ENCODE measurements at regions not wholly inside any gene's neighbourhood (a gene's known extent, or its start where the extent isn't known, plus 50 kb on each side); places are given as distances from the start of the nearest gene placed in this dataset.

- 0 out of 2 replicates have a peak, but pooled peaks have one; percentile 16 for TF ChIP-seq MEF2A (IDR thresholded peaks at IDR 0.05; ENCODE audit: control insufficient read depth, low read depth, low read length)
- TF ChIP-seq FOXM1 (IDR thresholded peaks at IDR 0.05; ENCODE audit: low read depth): peak; percentile 21; the same call in 1 of the 2 replicates
- TF ChIP-seq FOXM1 (CRISPR knock-in tag; IDR thresholded peaks at IDR 0.05; ENCODE audit: low read depth): no peak
- TF ChIP-seq ZNF175 (CRISPR knock-in tag; IDR thresholded peaks at IDR 0.05; ENCODE audit: low read depth): no peak
- TF ChIP-seq TAL1 (IDR thresholded peaks at IDR 0.05): peak; percentile 79
- peak; percentile 71 for TF ChIP-seq PKNOX1 (IDR thresholded peaks at IDR 0.05)
- peak; percentile 84 for TF ChIP-seq ATF7 (IDR thresholded peaks at IDR 0.05)
- TF ChIP-seq EP300 (IDR thresholded peaks at IDR 0.05; ENCODE audit: low read length): peak; percentile 69
- no peak for TF ChIP-seq ZNF282 (CRISPR knock-in tag; IDR thresholded peaks at IDR 0.05)
- TF ChIP-seq TCF3 (CRISPR knock-in tag; IDR thresholded peaks at IDR 0.05): peak; percentile 70
- TF ChIP-seq JUN (IDR thresholded peaks at IDR 0.05; ENCODE audit: borderline replicate concordance, low read depth, low read length): peak; percentile 56; the same call in 1 of the 2 replicates
- no peak for TF ChIP-seq JUN (CRISPR knock-in tag; IDR thresholded peaks at IDR 0.05; ENCODE audit: borderline replicate concordance)
- TF ChIP-seq, protein P1, sequence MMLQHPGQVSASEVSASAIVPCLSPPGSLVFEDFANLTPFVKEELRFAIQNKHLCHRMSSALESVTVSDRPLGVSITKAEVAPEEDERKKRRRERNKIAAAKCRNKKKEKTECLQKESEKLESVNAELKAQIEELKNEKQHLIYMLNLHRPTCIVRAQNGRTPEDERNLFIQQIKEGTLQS (IDR thresholded peaks at IDR 0.05): peak; percentile 65
- TF ChIP-seq, protein P1 (CRISPR knock-in tag; conservative IDR thresholded peaks at IDR 0.05): no peak
- TF ChIP-seq STAT6 (CRISPR knock-in tag; IDR thresholded peaks at IDR 0.05): no peak
- peak; percentile 67 for TF ChIP-seq MTA2 (IDR thresholded peaks at IDR 0.05; ENCODE audit: low read depth)
- peak; percentile 34; the same call in 1 of the 2 replicates for TF ChIP-seq CEBPB (tag; IDR thresholded peaks at IDR 0.05)
- TF ChIP-seq SMARCA4 (IDR thresholded peaks at IDR 0.05): peak; percentile 76
Observed at GRCh38 chr15:81940467-81941451, 105.1 kb downstream of the MEX3B start (continued).
